ENCODE measurements at regions not wholly inside any gene's neighbourhood (a gene's known extent, or its start where the extent isn't known, plus 50 kb on each side); places are given as distances from the start of the nearest gene placed in this dataset.
"Not testable (repeated sequence)": the region's sequence is repeated elsewhere in the genome, so short reads cannot be mapped to it uniquely, and the experiment has no call there.

DNA sequence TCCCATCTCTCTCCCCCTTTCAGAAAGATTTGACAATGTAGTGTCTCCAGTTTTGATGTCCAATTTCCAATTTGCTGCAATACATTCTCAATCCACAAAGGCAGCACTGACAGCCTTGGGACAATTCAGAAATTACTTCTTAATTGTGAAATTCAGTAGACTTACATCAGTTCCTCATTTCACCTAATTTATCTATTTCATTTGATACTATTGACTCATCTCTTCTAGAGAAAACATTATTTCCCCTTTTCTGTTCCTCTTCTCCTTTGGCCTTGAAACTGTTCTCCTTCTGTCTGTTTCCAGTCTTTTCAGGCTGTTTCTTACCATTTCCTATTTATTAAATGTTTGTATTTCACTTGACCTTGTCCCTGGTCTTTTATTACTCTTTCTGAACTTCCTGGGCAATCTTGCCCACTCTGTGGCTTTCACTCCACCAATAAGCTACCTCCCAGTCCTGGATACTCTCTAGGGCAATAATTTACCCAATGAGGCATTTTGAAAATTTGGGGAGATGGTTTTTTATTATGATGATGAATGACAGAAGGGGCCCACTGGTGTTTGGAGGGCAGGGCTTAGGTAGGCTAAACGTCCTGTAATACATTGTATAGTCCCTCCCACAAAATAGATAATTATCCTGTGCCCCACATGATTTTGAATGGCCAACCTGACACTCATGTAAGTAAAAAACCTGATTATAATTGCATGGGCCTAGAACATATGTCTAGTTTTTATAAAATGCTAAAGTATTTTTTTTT, 498.0 kb upstream of the BOD1L1 start:
- no peak for DNase-seq

- no peak for DNase-seq
These were observed 503.0 kb upstream of the BOD1L1 start for GRCh38 chr4:14130551-14130950.

GRCh38 chr4:14131335-14131734, 503.8 kb upstream of the BOD1L1 start:
- no peak for DNase-seq

GRCh38 chr4:14132301-14132700, 504.8 kb upstream of the BOD1L1 start:
- no peak for DNase-seq

- DNase-seq, result no peak
These were observed 510.6 kb upstream of the BOD1L1 start for GRCh38 chr4:14138106-14138505.

- no peak for DNase-seq
These were observed 516.4 kb upstream of the BOD1L1 start for GRCh38 chr4:14143892-14144291.

DNA sequence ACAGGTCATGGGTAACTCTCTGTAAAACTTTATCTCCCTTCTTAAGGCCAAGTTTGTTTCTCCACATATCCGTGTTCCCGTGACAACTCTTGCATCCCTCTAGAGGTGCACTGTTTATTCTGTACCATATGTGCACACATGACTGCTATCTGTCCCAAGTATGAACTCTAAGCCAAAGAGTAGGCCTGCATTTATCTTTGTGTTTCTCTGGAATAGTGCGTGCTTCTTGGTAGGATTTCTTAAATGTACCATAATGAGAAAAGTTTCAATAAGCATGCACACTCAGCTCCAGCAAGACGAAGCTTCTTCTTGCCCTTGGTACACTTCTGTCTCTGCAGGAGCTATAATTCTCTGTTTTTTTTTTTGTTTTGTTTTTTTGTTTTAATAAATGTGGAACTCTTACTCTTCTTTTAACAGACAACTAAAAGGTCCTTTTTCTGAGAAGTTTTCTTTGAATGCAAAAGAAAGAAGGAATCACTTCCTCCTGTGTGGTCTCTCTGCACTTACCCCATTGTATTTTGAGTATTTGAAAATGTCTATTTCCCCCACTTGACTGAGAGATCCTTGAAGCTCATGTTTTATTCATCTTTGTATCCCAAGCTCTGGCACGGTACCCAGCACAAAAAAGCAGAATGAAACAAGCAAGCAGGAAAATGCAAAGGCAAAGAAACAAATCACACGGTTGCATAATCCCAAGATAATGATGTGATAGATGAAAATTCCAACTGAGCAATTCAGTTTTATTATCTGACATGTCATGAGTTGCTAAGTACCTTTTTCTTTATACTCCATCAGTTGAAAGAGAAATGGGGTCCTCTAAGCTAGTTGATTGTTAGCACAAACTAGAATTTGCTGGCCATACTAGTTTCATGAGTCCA, 521.9 kb upstream of the BOD1L1 start:
- DNase-seq, result no peak

- DNase-seq, result no peak
These were observed 523.6 kb upstream of the BOD1L1 start for GRCh38 chr4:14151101-14151500.

GRCh38 chr4:14152834-14153519, 525.5 kb upstream of the BOD1L1 start:
- DNase-seq, result no peak

GRCh38 chr4:14155803-14156202, 528.3 kb upstream of the BOD1L1 start:
- no peak for DNase-seq

GRCh38 chr4:14157262-14157661, 529.7 kb upstream of the BOD1L1 start:
- no peak for DNase-seq

- no peak for DNase-seq
These were observed 537.8 kb upstream of the BOD1L1 start for GRCh38 chr4:14165222-14165920.

- no peak for DNase-seq
These were observed 540.5 kb upstream of the BOD1L1 start for GRCh38 chr4:14167876-14168510.

GRCh38 chr4:14168919-14169318, 541.4 kb upstream of the BOD1L1 start:
- no peak for DNase-seq

- no peak for DNase-seq
These were observed 541.9 kb upstream of the BOD1L1 start for GRCh38 chr4:14169460-14169859.

DNA sequence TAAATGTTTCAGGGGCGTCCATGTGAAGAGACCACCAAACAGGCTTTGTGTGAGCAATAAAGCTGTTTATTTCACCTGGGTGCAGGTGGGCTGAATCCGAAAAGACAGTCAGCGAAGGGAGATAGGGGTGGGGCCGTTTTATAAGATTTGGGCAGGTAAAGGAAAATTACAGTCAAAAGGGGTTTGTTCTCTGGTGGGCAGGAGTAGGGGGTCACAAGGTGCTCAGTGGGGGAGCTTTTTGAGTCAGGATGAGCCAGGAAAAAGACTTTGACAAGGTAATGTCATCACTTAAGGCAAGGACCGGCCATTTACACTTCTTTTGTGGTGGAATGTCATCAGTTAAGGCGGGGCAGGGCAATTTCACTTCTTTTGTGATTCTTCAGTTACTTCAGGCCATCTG, 542.4 kb upstream of the BOD1L1 start:
- DNase-seq, result not testable (repeated sequence)

GRCh38 chr4:14176613-14177012, 549.1 kb upstream of the BOD1L1 start:
- no peak for DNase-seq

GRCh38 chr4:14177987-14178386, 550.5 kb upstream of the BOD1L1 start:
- no peak for DNase-seq

DNA sequence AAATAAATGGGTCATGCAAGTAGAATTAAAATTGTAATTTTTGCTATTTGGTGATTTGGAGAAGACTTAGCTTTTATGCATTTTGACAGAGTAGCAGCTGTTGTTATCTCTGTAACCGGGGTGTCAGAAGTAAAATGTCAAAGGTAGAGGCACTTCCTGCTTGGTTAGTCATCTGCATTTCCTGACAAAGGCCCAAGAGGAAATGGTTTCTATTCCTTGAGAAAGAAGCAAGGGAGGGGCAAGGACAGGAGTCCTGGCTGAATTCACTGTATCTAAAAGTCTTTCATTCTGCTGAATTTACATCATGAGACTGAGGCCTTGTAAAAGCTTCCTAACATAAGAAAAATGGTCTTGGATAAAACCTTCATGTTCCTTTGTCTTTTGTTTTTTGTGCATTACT, 550.9 kb upstream of the BOD1L1 start:
- no peak for DNase-seq

DNA sequence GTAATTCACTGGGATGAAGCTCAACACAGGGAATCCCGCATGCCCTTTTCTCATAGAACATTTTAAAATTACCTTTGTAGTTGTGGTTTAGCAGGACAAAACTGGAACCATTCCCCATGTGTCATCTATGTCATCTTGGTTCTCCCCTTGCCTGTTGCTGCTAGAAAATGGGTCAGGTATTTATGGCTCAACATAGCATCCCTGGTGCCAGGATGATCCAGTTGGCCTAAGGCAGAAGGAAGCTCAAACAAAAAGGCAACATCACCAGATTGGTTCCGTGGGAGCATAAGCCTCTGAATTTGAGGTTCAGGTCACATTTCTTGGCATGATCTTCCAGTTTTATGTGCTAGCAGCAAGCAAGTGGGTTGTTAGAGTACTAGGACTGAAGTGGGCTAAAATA, 552.6 kb upstream of the BOD1L1 start:
- no peak for DNase-seq

GRCh38 chr4:14180983-14181601, 553.6 kb upstream of the BOD1L1 start:
- DNase-seq, result no peak

DNA sequence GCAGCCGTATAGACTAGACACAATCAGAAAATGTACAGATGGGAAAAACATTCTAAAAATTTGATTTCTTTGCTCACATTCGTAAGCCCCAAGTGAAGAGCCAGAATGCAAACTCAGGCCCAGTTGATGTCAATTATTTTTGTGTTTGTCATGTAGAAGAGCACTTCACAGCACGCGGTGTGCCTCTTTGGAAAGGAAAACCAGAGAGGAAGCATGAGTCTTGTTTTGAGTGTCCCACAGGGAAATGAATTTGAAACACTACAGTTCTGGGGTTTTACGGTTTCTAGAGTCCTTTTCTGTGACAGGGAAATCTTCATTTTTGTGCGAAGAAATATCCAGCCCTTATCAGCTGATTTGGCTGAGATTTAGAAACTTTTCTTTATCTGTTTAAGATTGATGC, 554.6 kb upstream of the BOD1L1 start:
- no peak for DNase-seq
